NCI-H748 treated with DMSO at 0.1 percent for 48 hours (cell line): ENCODE measurements at regions not wholly inside any gene's neighbourhood (a gene's known extent, or its start where the extent isn't known, plus 50 kb on each side); places are given as distances from the start of the nearest gene placed in this dataset.

Source experiments
- DNase-seq: peaks from one replicate; lab custom pipeline; 2025; lab: John Stamatoyannopoulos, UW

GRCh38 chr5:79871364-79872120, 119.5 kb downstream of the MTX3 start:
- no peak for DNase-seq

- no peak for DNase-seq
These were observed 122.8 kb downstream of the MTX3 start for GRCh38 chr5:79868163-79868670.

GRCh38 chr5:79865579-79865978, 125.5 kb downstream of the MTX3 start:
- DNase-seq: no peak

- DNase-seq: no peak
These were observed 126.7 kb downstream of the MTX3 start for GRCh38 chr5:79864364-79864763.

- DNase-seq: no peak
These were observed 131.5 kb downstream of the MTX3 start for GRCh38 chr5:79859588-79859987.

GRCh38 chr5:79858410-79858723, 132.7 kb downstream of the MTX3 start:
- DNase-seq: no peak

- DNase-seq: peak; percentile 32
These were observed 133.2 kb downstream of the MTX3 start for GRCh38 chr5:79857714-79858409.

GRCh38 chr5:79856456-79857055, 134.5 kb downstream of the MTX3 start:
- DNase-seq: no peak

- no peak for DNase-seq
These were observed 137.2 kb downstream of the MTX3 start for GRCh38 chr5:79853676-79854418.

- no peak for DNase-seq
These were observed 138.0 kb downstream of the MTX3 start for GRCh38 chr5:79853028-79853427.

GRCh38 chr5:79851391-79851863, 139.6 kb downstream of the MTX3 start:
- no peak for DNase-seq

- DNase-seq: no peak
These were observed 140.1 kb downstream of the MTX3 start for GRCh38 chr5:79850941-79851340.

- no peak for DNase-seq
These were observed 140.7 kb downstream of the MTX3 start for GRCh38 chr5:79850316-79850822.

GRCh38 chr5:79849486-79850315, 141.4 kb downstream of the MTX3 start:
- DNase-seq: no peak
